GM19372 (cell line): ENCODE measurements at regions not wholly inside any gene's neighbourhood (a gene's known extent, or its start where the extent isn't known, plus 50 kb on each side); places are given as distances from the start of the nearest gene placed in this dataset.
"Not testable (repeated sequence)": the region's sequence is repeated elsewhere in the genome, so short reads cannot be mapped to it uniquely, and the experiment has no call there.

Source experiments
- ATAC-seq: cut with Tn5 transposase; IDR thresholded peaks from one replicate; pipeline ENCODE4 v1.9.1; 2021; ENCODE audit warnings: mild to moderate bottlenecking, low read depth, moderate library complexity; ENCODE audit not compliant: unreplicated experiment

DNA sequence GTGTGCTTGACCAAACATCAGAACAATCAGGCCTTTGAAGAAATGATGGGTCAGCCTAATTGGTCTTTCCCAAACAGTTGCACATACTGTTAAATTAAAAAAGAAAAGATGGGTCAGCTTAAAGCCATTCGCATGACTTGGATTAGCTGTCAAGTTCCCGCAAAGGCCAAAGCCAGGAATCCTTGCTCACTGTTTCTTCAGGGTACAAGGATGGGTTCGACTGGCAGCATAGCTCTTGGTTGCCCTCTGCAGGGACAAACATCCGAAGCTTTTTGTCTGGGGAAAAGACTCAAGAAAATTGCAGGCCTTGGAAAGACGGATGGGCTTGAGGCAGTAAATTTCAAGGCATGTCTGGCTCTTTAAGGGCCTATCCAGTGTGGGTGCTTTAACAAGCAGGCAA lies 168.0 kb downstream of the HDGFL1 start:
- no peak for ATAC-seq

DNA sequence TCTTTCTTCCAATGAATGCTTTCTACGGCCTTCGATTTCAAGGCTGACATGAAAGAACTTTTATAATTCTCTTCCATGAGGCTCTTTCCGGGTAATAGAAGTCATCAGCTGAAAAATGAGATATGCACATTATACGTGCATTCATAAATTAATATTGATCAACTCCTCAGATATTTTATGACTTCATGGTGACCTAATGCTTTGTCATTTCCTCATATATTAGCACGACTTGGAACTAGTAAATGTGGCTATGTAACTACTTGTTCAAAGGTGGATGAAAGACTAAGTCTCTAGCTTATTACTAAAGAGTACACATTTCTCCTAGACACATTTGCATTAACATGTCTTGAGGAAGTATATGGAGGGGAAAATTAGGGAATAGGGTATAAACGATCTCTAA lies 168.8 kb downstream of the HDGFL1 start:
- no peak for ATAC-seq

DNA sequence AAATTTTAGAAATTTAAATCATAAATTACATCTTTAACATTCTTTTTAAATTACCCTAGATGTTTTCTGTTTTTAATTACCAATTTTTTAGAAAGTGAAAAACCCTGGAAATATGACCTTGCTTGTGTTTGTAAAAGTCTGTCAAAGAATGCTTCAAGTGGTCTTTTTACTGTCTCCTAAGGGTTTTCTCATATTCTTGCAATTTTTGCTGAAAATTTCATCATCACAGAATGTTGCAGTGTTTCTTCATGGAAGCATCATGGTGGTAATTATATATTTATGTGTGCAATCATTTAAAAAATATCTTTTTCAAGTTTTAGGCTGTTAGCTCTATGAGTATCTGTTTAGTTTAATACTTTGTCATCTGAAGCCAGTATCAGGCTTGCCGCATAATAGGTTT lies 178.2 kb downstream of the HDGFL1 start:
- no peak for ATAC-seq

DNA sequence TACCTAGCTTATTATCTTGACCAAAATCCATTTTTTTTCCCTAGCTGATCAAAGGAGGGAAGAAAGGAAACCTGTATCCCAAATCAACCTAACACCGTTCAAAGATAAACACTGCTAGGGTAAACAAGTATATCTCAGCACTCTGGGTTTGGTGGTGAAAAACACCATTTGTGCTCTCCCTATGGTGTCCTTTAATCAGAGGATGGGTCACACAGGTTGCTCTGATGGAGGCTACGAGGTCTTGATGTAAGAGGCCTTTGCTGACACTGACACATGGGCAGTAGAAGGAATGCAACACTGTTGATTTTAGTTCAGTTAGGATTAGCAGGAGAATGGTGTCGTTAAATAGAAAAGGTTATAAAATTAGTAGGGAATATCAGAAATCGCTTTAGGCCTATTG lies 179.3 kb downstream of the HDGFL1 start:
- ATAC-seq, result no peak

DNA sequence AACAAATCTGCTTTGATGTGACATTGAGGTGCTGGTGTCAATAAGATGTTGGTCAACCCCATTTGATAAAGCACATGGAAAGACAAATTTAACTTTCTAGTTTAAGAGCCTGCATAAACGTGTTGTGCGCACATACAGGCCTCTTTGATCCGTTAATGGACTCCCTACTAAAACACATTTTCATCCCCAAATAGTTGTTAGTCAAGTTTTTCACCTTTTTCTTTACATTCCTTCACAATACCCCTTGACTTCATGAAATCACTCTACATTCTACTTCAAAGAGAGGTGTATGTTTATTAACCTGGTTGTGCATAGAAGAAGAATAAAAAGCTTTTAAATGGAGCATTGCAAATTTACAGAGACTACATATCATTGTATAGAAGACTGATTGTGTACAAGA lies 180.3 kb downstream of the HDGFL1 start:
- ATAC-seq, result no peak

DNA sequence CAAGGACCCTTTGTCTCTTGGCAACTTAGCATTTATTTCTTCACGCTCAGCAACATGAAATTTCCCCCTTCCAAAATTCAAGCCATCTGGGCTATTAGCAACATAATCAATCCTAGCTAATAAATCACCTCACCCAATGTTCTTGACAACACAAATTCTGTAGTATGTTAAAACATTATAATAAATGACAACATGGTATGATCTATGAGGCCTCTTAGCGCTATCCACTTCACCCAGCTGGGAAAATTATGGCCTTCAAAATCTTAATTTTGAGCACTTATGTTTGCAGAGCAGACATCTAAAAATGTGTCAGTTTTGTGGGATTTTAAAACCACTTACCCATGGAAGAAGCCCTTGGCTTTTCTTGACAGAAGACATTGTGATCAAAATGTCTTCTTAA lies 181.9 kb downstream of the HDGFL1 start:
- ATAC-seq, result no peak

DNA sequence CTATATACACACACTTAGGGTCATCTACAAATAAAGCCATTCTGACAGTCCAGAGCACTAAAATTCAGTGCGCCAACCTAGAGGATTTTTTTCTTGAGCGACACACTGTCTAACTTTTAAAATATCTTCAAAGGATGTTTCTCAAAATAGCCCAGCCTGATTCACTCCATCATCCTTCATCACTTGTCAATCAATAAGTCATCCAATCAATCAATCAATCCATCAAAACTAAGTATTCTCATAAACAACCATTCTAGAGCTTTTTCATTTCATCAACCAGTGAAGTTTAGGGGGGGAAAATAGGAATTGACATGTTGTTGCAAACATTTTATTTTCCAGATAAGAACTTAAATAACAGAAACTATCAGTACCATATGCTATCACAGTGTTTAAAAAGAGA lies 183.2 kb downstream of the HDGFL1 start:
- no peak for ATAC-seq

DNA sequence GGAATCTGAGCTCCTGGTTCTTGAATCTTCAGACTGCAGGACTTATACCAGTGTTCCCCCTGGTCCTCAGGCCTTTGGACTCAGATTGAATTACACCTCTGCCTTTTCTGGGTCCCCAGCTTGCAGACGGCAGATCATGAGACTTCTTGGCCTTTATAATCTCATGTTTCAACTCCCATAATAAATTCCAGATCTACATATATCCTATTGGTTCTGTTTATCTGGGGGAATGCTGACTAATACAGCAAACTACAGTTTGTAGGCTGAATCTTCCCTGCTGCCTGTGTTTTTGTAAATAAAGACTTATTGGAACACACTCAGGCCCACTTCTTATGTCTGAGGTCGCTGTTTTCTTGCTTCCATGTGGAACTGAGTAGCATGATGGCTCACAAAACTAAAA lies 184.7 kb downstream of the HDGFL1 start:
- ATAC-seq, result no peak

DNA sequence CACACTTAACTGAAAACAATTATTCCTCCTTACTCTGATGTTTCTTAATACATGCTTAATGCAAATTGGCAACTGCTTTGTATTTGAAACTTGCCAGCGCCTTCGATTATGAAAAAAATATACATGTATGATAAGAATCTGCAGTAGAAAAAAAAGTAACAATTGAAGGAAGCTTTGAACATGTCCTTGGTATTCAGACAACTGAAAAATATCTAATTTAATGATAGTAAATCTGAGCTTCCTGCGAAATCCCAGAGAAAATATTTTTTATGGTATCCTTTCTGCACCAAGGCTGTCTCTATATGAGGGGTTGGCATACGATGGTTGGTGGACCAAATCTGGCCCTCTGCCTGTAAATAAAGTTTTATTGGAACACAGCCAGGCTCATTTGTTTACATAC lies 186.2 kb downstream of the HDGFL1 start:
- no peak for ATAC-seq

DNA sequence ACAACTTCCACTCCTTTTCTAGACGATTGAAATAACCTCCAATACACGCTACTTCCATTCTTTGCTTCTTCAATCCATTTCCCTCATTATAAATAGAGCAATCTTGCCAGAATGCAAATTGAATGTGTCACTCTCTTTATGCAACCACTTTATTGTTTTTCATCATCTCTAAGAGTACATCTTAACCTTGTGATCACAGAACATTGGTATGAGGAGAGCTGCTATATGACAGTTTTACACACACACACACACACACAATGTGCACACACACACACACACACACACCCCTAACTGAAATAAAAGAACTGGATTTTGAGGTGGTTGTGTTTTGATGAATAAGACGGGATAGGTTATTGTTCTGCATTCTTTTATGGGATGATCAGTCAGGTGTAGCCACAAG lies 187.0 kb downstream of the HDGFL1 start:
- ATAC-seq, result no peak

DNA sequence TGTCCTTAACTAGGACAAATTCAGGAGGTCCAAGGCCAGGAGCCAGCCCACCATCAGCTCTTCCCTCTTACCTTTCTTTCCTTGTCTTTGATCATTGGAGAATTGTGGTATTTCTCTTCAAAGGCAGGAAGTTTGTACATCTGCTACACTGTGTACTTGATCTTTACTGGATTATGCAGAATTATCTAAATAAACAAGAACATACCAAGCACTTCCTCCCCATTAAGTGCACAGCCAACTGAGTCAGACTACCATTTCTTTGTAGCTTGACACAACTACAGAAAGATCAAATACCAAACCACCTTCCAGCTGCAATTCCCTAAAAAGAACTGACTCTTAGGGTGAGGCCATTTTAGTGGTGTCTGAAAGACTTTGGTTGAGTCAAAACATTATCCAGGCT lies 195.1 kb downstream of the HDGFL1 start:
- no peak for ATAC-seq

DNA sequence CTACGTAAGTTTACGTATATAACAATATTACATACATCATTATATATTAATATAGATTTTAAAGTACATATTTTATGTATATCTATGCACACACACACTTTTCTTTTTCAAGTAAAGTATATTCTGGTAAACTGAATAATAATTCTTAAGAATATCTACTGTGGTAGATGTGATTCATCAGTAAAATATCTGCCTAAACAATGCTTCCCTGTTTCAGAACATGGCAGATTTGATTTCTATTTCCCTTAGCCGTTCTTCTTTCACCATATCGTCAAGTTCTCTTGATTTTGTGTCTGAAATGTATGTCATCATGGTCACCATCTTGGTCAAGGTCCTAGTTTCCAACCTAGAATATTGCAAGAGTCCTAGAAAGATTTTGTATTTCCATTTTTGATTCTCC lies 195.6 kb downstream of the HDGFL1 start:
- no peak for ATAC-seq

DNA sequence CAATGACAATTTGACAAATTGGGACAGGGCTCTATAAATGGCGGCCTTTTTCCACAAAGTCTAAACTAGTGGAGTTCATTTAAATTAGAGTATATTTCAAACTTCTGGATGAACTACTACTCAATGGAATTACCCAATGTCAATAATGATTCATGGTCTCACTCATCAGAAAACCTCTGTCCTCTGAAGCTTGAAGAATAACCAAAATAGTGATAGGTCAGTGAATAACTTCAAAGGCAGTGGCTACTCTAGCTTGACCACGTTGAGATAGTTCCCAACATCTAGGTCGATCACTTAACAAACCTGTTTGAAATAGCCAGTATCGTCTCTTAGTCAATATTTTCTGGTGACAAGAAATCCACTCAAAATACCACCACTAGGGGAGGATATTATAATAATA lies 197.6 kb downstream of the HDGFL1 start:
- no peak for ATAC-seq

DNA sequence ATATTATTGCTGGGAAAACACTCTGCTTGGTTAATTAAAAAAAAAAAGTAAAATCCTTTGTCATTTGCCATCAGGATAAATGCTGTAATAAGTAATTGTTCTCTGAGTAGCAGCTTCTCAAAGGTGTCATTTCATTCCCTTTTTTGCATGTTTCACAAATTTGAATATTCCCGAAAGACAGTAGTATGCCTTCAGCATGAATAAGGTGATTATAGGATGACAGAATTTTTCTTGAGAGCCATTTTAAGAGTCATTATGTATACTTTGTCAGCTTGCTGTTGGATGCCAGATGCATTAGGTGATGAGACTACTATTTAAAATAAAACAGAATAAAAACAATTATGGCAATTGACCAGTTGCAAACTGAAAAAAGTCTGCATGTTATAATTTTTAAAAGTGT lies 200.7 kb downstream of the HDGFL1 start:
- no peak for ATAC-seq

DNA sequence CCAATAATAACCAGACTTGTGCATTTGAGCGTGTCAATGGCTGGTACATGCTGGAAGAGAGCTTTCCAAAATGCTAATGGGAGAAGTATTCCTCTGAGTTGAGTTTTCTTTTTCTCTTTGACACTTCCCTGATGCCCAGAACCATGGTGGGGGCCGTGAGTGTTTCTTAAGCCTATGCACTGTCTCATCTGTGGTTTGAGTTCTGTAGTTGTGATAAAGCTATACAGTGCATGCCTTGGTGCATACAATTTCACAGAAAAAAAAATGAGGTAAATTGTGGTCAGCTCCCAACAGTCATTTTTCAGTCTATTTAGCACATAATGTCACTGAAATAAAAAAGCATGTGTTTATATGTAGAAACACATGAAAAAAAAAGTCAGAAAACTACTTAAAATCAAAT lies 204.8 kb downstream of the HDGFL1 start:
- ATAC-seq, result no peak

DNA sequence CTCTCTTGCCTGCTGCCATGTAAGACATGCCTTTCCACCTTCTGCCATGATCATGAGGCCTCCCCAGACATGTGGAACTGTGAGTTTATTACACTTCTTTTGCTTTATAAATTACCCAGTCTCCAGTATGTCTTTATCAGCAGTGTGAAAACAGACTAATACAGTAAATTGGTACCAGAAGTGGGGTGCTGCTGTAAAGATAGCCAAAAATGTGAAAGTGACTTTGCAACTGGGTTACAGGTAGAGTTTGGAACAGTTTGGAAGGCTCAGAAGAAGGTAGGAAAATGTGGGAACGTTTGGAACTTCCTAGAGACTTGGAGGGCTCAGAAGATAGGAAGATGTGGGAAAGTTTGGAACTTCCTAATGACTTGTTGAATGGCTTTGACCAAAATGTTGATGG lies 209.1 kb downstream of the HDGFL1 start:
- ATAC-seq, result not testable (repeated sequence)

DNA sequence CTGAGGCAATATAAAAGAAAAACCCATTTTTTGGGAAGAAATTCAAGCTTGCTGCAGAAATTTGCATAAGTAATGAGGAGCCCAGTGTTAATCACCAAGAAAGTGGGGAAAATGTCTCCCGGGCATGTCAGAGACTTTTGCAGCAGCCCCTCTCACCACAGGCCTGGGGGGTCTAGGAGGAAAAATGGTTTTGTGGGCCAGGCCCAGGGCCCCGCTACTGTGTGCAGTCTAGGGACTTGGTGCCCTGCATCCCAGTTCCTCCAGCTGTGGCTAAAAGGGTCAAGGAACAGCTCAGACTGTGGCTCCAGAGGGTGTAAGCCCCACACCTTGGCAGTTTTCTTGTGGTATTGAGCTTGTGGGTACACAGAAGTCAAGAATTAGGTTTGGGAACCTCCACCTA lies 209.7 kb downstream of the HDGFL1 start:
- ATAC-seq, result no peak

DNA sequence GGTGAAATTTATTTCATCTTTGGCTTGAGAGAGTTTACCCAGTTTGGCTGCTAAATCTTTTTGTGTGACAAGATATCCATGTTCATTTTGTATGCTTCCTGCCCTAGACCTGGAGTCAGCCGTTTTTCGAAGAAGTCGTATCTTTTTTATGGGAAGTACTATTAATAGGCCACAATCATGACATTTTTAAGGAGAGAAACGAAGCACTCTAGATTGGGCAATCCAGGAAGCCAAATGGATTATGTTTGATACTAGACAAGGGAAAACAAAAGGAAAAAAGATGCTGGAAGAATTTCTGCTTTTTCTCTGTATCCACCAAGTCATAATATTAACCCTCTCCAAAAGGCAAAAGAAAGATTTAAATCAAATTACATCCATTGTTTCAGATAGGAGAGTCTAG lies 214.6 kb downstream of the HDGFL1 start:
- no peak for ATAC-seq

DNA sequence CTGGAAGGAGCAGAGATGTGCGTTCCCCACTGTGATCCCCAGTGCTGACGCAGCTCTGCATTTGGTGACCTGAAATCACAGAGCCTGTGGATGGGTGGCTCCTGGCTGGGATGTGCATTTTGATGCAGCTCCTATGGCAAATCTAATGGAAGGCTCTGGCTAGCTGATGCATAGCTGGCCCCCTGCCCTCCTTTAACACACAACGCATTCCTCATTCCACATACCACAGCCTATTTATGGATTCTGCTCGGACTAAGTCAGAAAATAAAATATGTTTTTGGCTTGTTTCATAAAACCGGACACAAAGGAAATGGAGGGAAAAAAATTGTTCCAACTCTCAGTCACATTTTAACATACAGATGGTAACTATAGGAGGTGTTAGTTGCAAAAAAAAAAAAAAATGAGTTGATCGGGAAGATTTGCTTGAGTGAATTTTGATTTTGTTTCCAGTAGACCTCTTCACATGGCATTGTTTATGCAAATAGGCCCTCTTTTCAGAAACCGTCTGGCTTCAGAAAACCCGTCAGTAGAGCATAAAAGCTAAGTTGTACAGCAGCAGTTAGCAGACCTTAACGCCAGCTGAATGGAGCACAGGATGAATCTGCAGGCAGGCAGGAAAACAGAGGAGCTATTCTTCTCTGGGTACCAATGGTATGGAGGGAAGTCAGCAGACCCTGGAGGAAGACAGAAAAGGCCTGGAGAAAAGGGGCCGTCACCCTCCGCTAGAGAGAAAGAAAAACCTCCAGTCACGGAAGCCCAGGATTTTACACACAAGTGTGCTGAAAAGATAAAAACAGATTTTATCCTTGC lies 215.4 kb downstream of the HDGFL1 start:
- ATAC-seq, result no peak

DNA sequence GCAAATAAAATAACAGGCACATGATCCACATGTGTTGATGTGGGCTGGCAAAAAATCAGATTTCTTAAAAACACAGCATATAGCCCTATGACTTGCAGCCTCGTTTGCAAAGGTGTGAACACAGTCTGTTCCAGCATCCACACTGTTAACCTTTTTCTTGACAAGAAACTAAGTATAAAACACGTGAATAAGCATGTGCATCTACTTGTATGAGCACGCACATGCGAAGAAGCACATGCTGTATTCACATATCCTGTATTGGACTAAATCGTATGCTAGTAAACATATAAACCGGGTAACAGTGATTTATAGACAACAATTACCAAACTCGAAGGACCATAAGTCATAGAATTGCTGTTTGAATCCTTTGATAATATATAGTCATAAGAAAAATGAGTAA lies 218.7 kb downstream of the HDGFL1 start:
- ATAC-seq, result no peak

DNA sequence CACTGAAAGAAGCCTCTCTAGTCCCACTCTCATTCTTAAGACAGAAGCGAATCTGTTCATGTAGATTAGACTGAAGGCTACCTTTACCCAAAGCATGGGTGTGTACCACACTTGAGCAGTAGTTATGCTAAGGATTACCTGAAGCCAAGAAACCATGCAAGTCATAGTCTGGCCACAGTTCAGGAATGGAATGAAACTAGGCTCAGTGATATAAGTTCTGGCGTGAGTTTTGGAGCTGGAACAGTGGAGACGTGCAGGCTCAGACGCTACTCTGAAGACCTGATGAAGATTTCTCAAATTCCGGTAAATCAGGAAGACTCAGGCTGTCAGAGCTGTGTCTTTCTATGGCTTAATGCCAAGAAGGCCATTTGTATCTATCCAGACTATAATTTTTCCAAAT lies 219.9 kb downstream of the HDGFL1 start:
- no peak for ATAC-seq

DNA sequence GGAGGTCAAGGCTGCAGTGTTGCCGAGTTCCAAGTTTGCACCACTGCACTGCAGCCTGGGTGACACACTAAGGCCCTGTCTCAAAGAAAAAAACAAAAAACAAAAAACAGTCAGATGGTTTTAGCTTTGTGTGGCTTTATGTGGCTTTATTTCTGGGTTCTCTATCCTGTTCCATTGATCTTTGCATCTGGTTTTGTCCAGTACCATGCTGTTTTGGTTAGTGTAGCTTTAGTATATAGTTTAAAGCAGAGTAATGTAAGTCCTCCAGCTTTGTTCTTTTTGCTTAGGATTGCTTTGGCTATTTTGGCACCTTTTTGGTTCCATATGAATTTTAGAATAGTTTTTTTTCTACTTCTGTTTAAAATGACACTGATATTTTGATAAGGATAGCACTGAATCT lies 225.5 kb downstream of the HDGFL1 start:
- ATAC-seq, result no peak

DNA sequence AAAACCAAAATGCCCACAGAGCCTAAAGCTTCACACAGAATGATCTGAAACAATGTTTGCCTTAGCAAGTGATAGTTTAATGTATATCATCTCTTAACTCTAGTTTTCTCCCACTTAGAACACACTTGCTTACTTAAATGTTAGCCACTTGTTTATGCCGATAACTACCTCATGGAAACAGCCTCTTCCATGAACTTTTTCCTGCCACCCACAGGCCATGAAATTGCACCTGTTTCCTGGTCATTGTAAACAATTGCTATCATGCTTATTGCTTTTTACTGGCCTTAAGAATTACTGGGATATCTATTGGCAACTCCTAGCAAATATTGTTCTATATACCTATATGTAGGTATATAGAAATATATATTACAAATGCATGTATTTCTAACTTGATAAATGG lies 231.1 kb downstream of the HDGFL1 start:
- ATAC-seq, result no peak
